Spleen (tissue), 7 donors: ENCODE measurements at regions not wholly inside any gene's neighbourhood (a gene's known extent, or its start where the extent isn't known, plus 50 kb on each side); places are given as distances from the start of the nearest gene placed in this dataset.

ENCODE experiments used
- POLR2A ChIP-seq, 3 donors: fragments of 450-650 bp; IDR thresholded peaks; one replicate each; pipeline ENCODE4 v1.5.1; 2017; ENCODE audit warnings: antibody characterized with exemption in 3 of 3, mild to moderate bottlenecking in 1 of 3
- POLR2AphosphoS5 ChIP-seq, 3 donors: sonication (generic); formaldehyde crosslinking; IDR thresholded peaks; one replicate each; pipeline ENCODE4 v1.5.1; 2017; ENCODE audit warnings: antibody characterized with exemption in 3 of 3
- TF ChIP-seq, protein P1 (sequence below), 11 experiments: fragments of 200-600 bp in 7 of 11; fragments of 450-650 bp in 4 of 11; sonication (generic) in 4 of 11; IDR thresholded peaks in 8 of 11; conservative IDR thresholded peaks in 3 of 11; 1 replicate in 7 of 11; 2 replicates in 4 of 11; pipeline versions ENCODE4 v1.4.0 to v1.8.0; 2016 to 2021; ENCODE audit warnings: antibody characterized with exemption in 11 of 11, inconsistent platforms in 4 of 11, mild to moderate bottlenecking in 1 of 11
- donor health status: DM: no; HTN: no; CAD: no; lungs with moderate emphysema.
- donor health status: DM: no; HTN: no; CAD: no.
- donor health status: DM: no; HTN: no; CAD: no.

DNA sequence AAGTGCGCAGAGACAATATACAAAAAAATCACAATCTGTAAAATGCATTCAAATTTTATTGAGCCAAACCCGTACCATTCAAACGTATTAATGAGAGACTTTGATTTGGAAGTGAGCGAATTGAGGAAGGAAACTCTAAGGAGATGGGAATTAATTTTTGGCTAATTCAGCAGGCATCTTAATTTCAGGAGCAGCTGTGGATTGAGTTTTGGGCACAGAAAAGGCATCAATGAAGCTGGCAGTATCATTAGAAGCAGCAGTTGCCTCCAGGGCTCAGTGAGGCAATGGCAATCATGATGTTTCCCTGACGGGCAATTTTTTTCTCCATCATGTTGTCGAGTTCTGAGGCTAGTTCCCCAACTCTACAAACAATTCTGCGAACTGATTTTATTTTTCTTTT lies 2041.6 kb downstream of the NCAM2 start:
- TF ChIP-seq, protein P1, sequence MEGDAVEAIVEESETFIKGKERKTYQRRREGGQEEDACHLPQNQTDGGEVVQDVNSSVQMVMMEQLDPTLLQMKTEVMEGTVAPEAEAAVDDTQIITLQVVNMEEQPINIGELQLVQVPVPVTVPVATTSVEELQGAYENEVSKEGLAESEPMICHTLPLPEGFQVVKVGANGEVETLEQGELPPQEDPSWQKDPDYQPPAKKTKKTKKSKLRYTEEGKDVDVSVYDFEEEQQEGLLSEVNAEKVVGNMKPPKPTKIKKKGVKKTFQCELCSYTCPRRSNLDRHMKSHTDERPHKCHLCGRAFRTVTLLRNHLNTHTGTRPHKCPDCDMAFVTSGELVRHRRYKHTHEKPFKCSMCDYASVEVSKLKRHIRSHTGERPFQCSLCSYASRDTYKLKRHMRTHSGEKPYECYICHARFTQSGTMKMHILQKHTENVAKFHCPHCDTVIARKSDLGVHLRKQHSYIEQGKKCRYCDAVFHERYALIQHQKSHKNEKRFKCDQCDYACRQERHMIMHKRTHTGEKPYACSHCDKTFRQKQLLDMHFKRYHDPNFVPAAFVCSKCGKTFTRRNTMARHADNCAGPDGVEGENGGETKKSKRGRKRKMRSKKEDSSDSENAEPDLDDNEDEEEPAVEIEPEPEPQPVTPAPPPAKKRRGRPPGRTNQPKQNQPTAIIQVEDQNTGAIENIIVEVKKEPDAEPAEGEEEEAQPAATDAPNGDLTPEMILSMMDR (IDR thresholded peaks at IDR 0.05 in 8 of 11, conservative IDR thresholded peaks at IDR 0.05 in 3 of 11), result no peak
- no peak for TF ChIP-seq POLR2AphosphoS5 (IDR thresholded peaks at IDR 0.05)
- TF ChIP-seq POLR2A (IDR thresholded peaks at IDR 0.05), result no peak
